ENCODE measurements at regions not wholly inside any gene's neighbourhood (a gene's known extent, or its start where the extent isn't known, plus 50 kb on each side); places are given as distances from the start of the nearest gene placed in this dataset.
"Not testable (repeated sequence)": the region's sequence is repeated elsewhere in the genome, so short reads cannot be mapped to it uniquely, and the experiment has no call there.

GRCh38 chr6:165770397-165771082, 107.5 kb upstream of the PDE10A start:
- DNase-seq = no peak

- DNase-seq = no peak
Measured at GRCh38 chr6:165769884-165770283, 106.8 kb upstream of the PDE10A start.

GRCh38 chr6:165769401-165769800, 106.4 kb upstream of the PDE10A start:
- no peak for DNase-seq

GRCh38 chr6:165768961-165769360, 105.9 kb upstream of the PDE10A start:
- DNase-seq = no peak

- no peak for DNase-seq
Measured at GRCh38 chr6:165767228-165767627, 104.2 kb upstream of the PDE10A start.

GRCh38 chr6:165766457-165766856, 103.4 kb upstream of the PDE10A start:
- no peak for DNase-seq

- no peak for DNase-seq
Measured at GRCh38 chr6:165766026-165766425, 103.0 kb upstream of the PDE10A start.

GRCh38 chr6:165765256-165765655, 102.2 kb upstream of the PDE10A start:
- not testable (repeated sequence) for DNase-seq

GRCh38 chr6:165762876-165763275, 99.8 kb upstream of the PDE10A start:
- DNase-seq = no peak

- no peak for DNase-seq
Measured at GRCh38 chr6:165762125-165762524, 99.1 kb upstream of the PDE10A start.

- no peak for DNase-seq
Measured at GRCh38 chr6:165760803-165761185, 97.8 kb upstream of the PDE10A start.

GRCh38 chr6:165760126-165760802, 97.2 kb upstream of the PDE10A start:
- DNase-seq = no peak

GRCh38 chr6:165758441-165758840, 95.4 kb upstream of the PDE10A start:
- no peak for DNase-seq

GRCh38 chr6:165755583-165755982, 92.5 kb upstream of the PDE10A start:
- no peak for DNase-seq

- DNase-seq = no peak
Measured at GRCh38 chr6:165753506-165753905, 90.5 kb upstream of the PDE10A start.

GRCh38 chr6:165752451-165752850, 89.4 kb upstream of the PDE10A start:
- DNase-seq = no peak

GRCh38 chr6:165751486-165751885, 88.4 kb upstream of the PDE10A start:
- DNase-seq = no peak

- no peak for DNase-seq
Measured at GRCh38 chr6:165749163-165749562, 86.1 kb upstream of the PDE10A start.

- no peak for DNase-seq
Measured at GRCh38 chr6:165748390-165748789, 85.3 kb upstream of the PDE10A start.

- no peak for DNase-seq
Measured at GRCh38 chr6:165747963-165748362, 84.9 kb upstream of the PDE10A start.

GRCh38 chr6:165746331-165746730, 83.3 kb upstream of the PDE10A start:
- DNase-seq = no peak

- no peak for DNase-seq
Measured at GRCh38 chr6:165745492-165745891, 82.5 kb upstream of the PDE10A start.

GRCh38 chr6:165744555-165745228, 81.7 kb upstream of the PDE10A start:
- DNase-seq = no peak

GRCh38 chr6:165743366-165743898, 80.4 kb upstream of the PDE10A start:
- DNase-seq = no peak
